GM21423 (cell line): ENCODE measurements at regions not wholly inside any gene's neighbourhood (a gene's known extent, or its start where the extent isn't known, plus 50 kb on each side); places are given as distances from the start of the nearest gene placed in this dataset.

Experiments
- ATAC-seq: cut with Tn5 transposase; IDR thresholded peaks from one replicate; pipeline ENCODE4 v1.9.1; 2021; ENCODE audit warnings: mild to moderate bottlenecking, moderate library complexity; ENCODE audit not compliant: unreplicated experiment

GRCh38 chr11:8740129-8740528 is 57.5 kb downstream of the RPL27A start:
- ATAC-seq: no peak

GRCh38 chr11:8744423-8744822 is 61.8 kb downstream of the RPL27A start:
- no peak for ATAC-seq

- no peak for ATAC-seq
Measured at GRCh38 chr11:8745431-8746253, 63.0 kb downstream of the RPL27A start.

DNA sequence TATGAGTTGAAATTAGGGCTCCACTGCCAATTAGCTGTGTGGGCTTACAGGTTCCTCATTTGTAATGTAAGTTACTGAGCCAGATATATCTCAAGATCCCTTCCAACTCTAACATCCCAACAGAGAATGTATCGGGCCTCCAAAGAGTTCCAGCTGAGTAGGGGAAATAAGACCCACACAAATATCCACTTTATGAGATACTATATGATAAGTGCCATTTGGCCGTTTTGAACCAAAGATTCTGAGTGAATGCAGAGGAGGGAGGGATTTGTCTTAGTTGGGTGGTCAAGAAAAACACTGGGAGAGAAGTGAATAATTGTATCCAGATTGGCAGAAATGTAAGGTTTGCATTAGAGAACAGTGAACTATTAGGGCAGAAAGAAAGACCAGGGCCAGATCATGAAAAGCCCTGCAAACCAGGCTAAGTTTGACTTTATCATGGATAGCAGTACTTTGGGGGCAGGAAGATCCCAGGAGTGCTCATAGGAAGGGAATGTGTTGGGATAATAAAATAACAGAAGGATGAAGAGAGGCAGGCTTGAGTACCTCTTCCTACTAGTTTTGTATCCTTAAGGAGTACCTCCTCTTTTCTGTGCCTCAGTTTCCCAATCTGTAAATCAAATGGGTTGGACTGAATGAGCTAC is 63.9 kb downstream of the RPL27A start:
- no peak for ATAC-seq

DNA sequence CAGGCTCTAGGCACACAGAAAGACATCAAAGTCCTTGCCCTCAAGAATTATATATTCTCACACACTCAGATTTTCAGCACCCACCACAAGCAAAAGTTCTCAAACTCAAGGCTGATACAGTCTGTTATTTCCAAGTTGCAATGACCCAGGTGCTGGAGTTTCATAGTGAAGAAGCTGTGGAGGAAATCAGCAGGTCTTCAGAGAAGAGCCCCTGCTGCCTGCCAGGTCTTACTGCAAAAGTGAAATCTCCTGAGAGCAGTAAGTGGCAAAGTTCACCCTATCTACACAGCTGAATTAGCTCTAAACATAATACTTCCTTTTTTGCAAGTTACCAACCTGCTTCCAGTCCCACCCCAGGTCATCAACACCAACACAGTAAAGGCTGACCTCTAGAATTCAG is 64.6 kb downstream of the RPL27A start:
- ATAC-seq: no peak

DNA sequence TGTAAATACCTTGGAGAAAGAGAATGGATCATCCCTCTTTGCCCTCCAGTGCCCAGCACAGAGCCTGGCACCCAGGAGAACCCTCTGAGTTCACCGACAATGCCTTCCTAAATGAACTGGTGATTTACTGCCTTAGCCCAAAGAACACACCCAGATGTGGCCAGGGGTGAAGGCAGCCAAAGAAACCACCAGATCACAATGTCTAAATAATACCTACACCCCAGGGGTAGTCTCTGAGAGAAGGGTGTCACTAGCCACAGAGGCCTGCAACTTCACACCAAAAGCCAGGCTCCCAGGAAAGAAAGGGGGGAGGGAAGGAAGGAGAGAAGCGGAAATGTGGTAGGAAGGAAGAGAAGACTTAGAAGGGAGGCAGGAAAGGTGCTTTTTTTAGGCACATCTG is 65.7 kb downstream of the RPL27A start:
- ATAC-seq: no peak

DNA sequence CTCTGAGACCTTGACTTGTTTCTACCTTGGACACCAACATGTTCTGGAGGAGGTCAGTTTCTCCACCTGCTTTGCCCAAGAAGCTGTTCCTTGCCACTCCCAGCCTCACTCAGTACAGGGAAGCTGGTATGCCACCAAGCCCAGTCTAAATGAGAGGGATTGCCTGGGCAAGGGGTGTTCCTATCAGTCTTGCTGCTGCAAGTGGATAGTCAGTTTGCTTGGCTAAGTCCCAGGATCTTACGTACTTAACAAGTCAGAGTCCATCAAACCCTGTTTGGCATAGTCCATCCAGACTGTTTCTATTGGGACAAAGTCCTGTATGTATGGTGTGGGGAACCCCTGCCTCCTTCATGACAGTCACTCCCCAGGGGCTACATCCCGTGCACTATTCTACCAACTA is 66.6 kb downstream of the RPL27A start:
- no peak for ATAC-seq

DNA sequence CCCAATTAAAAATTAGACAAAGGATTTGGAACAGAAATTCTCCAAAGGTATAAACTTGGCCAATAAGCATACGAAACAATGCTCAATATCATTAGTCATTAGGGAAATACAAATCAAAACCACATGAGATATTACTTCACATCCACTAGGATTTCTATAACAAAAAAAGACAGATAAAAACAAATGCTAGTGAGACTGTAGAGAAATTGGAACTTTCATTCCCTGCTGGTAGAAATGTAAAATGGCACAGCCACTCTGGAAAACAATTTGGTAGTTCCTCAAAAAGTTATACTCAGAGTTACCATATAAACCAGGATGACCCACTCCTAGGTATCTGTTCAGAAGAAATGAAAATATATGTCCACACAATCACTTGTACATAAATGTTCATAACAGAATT is 71.6 kb downstream of the RPL27A start:
- no peak for ATAC-seq

- ATAC-seq: no peak
Measured at GRCh38 chr11:8756201-8756600, 73.6 kb downstream of the RPL27A start.

DNA sequence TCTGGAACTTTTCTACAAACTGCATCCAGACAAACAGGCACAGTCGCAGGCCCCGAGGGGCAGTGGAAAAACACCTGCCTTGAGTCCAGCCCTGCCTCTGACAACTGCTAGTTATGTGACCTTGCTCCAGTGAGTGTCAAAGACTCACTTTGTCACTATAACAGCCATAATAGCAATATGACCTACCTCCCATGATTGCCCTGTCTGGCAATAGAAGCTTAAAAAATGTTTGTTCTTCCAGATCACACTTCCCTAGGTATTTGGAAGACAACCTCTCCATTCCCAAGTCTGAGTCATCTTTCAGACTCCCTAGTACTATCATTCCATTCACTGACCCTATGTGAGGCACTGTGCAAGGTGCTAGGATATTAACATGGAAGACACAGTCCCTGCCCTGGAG is 74.5 kb downstream of the RPL27A start:
- no peak for ATAC-seq

- ATAC-seq: no peak
Measured at GRCh38 chr11:8757533-8757932, 74.9 kb downstream of the RPL27A start.

DNA sequence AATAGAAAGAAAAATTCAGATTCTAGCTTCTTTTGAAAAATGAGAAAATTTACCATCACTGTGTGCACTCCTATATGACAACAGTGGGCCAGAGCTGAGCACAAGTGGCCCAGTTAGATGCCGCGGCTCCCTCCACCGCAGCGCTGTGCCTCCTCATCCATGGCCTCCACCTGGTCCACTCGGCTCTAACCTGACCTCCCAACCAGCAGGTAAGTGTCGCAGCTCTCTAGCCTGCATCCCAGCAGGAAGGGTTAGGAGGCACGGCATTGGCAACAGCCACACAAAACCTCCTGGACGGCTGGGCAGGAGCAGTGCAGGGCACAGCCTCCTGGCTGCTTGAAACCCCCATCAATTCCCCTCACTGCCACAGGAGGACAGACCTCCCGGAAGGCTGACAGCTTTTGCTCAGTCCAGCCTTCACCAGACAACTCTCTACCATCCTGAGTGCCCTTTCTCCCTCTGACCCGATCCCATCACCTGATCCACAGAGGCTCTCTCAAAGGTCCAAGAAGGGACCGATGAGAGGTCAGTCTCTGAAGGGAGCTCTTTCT is 76.1 kb downstream of the RPL27A start:
- ATAC-seq: no peak

GRCh38 chr11:8759634-8760033 is 77.0 kb downstream of the RPL27A start:
- ATAC-seq: no peak

DNA sequence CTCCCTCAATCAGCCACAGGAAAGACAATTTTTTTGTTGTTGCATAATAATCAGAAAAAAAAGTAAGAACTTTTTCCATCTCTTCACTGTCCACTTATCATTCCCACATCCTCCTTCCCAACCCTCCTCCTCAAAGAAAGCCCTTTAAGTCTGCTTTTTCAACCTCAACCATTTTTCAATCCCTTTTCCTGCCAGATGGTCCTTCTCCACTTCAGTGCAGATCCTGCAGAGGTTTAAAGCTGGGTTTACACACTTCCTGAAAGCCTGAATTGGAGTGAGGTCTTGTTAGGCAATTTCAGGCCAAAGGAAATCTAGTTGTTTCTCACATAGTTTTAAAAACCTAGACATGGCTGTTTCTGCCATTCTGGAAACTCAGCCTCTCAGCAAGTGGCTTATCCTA is 78.3 kb downstream of the RPL27A start:
- no peak for ATAC-seq

- no peak for ATAC-seq
Measured at GRCh38 chr11:8763070-8763685, 80.6 kb downstream of the RPL27A start.

- ATAC-seq: no peak
Measured at GRCh38 chr11:8765294-8765693, 82.7 kb downstream of the RPL27A start.

DNA sequence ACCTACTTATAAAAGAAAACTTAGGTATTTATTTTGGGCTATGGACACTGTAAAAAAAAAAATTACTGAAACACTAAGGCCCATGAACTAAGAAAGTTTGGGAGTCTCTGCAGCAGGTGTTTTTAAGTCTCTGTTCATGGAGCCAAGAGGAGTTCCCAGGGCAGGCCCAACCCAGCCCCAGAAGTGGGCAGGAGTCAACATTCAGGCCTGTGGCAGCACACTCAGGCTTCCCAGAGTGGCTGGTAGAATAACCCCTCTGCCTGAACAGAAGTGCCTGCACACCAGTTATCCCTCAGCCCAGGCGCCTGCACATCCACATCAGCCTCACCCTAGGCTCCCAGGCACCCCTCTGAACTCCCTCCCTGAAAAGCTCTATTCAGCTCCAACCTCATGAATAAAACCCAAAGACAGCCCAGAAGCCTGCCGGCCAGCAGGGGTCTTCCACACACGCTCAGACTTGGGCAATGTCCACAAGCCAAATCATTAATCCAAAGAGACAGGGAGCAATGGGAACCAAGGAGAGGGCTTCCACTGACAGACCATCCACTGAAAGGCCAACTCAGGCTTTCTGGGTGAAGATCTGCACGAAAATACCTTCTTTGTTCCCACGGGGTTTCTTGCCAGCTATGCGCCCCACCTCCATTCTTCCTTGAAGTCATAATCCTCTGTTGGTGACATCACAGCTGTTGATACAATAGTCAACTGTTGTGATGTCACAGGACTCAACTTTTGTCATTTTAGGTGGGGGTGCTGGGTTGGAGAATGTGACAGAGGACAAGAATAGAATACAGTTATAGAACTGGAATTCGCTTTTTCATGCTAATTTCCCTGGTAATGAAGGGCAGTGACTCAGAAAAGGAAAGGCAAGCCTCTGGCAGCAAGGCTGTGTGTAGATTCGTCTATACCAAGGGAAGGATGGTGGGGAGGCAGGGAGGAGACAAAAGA is 83.7 kb downstream of the RPL27A start:
- ATAC-seq: no peak

DNA sequence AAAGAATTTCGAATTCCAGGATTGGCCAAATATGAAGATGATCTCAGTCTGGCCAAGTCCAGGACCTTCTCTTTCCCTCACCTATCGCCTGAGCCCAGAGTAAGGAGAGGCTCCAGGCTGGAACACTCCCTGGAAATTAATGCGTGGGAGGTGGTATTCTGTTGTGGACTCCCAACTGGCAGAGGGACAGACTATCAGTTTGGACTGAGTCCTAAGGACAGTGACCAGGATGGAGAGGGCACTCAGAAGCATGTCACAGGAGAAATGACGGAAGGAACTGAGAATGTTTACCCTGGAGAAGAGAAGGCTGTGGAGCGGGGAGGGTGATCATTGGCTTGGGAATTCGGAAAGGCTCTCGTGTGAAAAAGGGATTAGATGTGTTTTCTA is 84.4 kb downstream of the RPL27A start:
- no peak for ATAC-seq

- ATAC-seq: no peak
Measured at GRCh38 chr11:8767466-8768142, 85.0 kb downstream of the RPL27A start.

DNA sequence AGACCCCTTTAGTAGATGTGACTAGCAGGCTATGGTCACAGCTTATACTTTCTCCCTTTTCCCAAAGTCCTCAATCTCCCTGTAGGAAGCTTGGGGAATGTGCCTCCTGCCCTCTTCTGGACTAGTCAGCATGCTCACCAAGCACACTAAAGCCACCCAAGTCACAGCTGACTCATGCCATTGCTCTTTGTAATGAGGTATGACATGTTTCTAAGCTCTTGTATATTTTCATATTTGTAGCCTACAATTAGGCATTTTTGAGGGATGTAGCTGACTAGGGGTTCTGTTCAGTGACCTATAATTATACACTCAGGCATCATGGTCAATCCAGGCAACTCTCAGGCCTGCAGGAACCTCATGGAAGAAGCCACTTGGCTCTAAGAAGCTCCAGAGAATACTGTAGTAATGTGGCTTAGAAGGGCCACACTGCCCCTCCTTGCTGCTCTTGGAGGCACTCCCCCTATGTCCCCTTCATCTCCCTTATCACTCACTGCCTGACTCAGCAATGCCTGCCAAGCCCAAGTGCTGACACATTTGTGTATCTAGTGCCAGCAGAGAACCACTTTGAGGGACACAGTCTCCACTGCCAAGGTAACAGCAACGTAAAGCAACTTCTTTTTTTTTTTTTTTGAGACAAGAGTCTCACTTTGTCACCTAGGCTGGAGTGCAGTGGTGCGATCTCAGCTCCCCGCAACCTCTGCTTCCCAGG is 86.2 kb downstream of the RPL27A start:
- ATAC-seq: no peak
